Neuronal stem cell (in vitro differentiated cells): ENCODE measurements at regions not wholly inside any gene's neighbourhood (a gene's known extent, or its start where the extent isn't known, plus 50 kb on each side); places are given as distances from the start of the nearest gene placed in this dataset.

Experiments used
- DNase-seq: peaks from one replicate; pipeline ENCODE4 v3.0.0-alpha.2; 2013; ENCODE audit warnings: low spot score
- H2AFZ ChIP-seq: one replicate; pipeline ENCODE4 v1.6.1; 2013; ENCODE audit warnings: mild to moderate bottlenecking, low read length, inconsistent platforms
- H2AK5ac ChIP-seq: 2 replicates; pipeline ENCODE4 v1.6.1; 2013; ENCODE audit warnings: low read depth, mild to moderate bottlenecking, inconsistent platforms, low read length, moderate library complexity, mixed read lengths
- H2BK120ac ChIP-seq: 2 replicates; pipeline ENCODE4 v1.6.1; 2013; ENCODE audit warnings: low read depth, mild to moderate bottlenecking, inconsistent platforms, low read length, moderate library complexity, mixed read lengths
- H2BK12ac ChIP-seq: one replicate; pipeline ENCODE4 v1.6.1; 2013; ENCODE audit warnings: low read length, inconsistent platforms
- H2BK15ac ChIP-seq: 2 replicates; pipeline ENCODE4 v1.6.1; 2013; ENCODE audit warnings: mild to moderate bottlenecking, low read length, inconsistent platforms, mixed read lengths
- H2BK5ac ChIP-seq: one replicate; pipeline ENCODE4 v1.6.1; 2013; ENCODE audit warnings: inconsistent platforms, mild to moderate bottlenecking, low read length, moderate library complexity
- H3K14ac ChIP-seq: one replicate; pipeline ENCODE4 v1.6.1; 2013; ENCODE audit warnings: low read length, inconsistent platforms
- H3K18ac ChIP-seq: 2 replicates; pipeline ENCODE4 v1.6.1; 2013; ENCODE audit warnings: low read length, inconsistent platforms
- H3K23ac ChIP-seq: 2 replicates; pipeline ENCODE4 v1.6.1; 2013; ENCODE audit warnings: low read depth, mild to moderate bottlenecking, mixed read lengths, low read length, inconsistent platforms; ENCODE audit not compliant: poor library complexity
- H3K27ac ChIP-seq: replicated peaks from 3 replicates; pipeline ENCODE4 v1.5.1; 2013; ENCODE audit warnings: low read length, inconsistent platforms
- H3K27me3 ChIP-seq, 3 experiments: 2 replicates each; pipeline ENCODE4 v1.6.1; 2013; ENCODE audit warnings: low read length in 3 of 3, mild to moderate bottlenecking in 2 of 3, inconsistent platforms in 1 of 3, low read depth in 1 of 3, mixed read lengths in 1 of 3, moderate library complexity in 1 of 3; ENCODE audit not compliant: control insufficient read depth in 3 of 3, insufficient read depth in 3 of 3
- H3K36me3 ChIP-seq, 2 donors: replicated peaks in 1 of 2; 2 replicates each; pipeline ENCODE4 v1.6.1; 2013; ENCODE audit warnings: low read length in 2 of 2; ENCODE audit not compliant: control insufficient read depth in 2 of 2, insufficient read depth in 2 of 2
- H3K4ac ChIP-seq: 2 replicates; pipeline ENCODE4 v1.6.1; 2013; ENCODE audit warnings: inconsistent platforms, mild to moderate bottlenecking, low read length, moderate library complexity
- H3K4me1 ChIP-seq, 2 donors: 1 replicate in 1 of 2; 2 replicates in 1 of 2; pipeline ENCODE4 v1.6.1; 2013; ENCODE audit warnings: low read length in 2 of 2, low read depth in 1 of 2; ENCODE audit not compliant: control insufficient read depth in 2 of 2, insufficient read depth in 1 of 2
- H3K4me2 ChIP-seq: one replicate; pipeline ENCODE4 v1.6.1; 2013; ENCODE audit warnings: mild to moderate bottlenecking, low read length, inconsistent platforms; ENCODE audit not compliant: insufficient read depth, poor library complexity, severe bottlenecking
- H3K4me3 ChIP-seq, 2 donors: 2 replicates each; pipeline ENCODE4 v1.5.1; 2013; ENCODE audit warnings: low read length in 2 of 2, mild to moderate bottlenecking in 2 of 2, inconsistent platforms in 1 of 2, moderate library complexity in 1 of 2
- H3K79me1 ChIP-seq: one replicate; pipeline ENCODE4 v1.6.1; 2013; ENCODE audit warnings: low read depth, mild to moderate bottlenecking, inconsistent platforms, low read length, moderate library complexity
- H3K9ac ChIP-seq: one replicate; pipeline ENCODE4 v1.6.1; 2013; ENCODE audit warnings: mild to moderate bottlenecking, low read depth, low read length, inconsistent platforms; ENCODE audit not compliant: poor library complexity
- H3K9me3 ChIP-seq, 2 donors: replicated peaks in 1 of 2; 2 replicates each; pipeline versions ENCODE3 to v1.6.1; 2013; ENCODE audit warnings: low read length in 2 of 2, mild to moderate bottlenecking in 2 of 2, inconsistent platforms in 1 of 2, low read depth in 1 of 2, mixed read lengths in 1 of 2, moderate library complexity in 1 of 2; ENCODE audit not compliant: control insufficient read depth in 2 of 2, insufficient read depth in 1 of 2
- H4K8ac ChIP-seq: one replicate; pipeline ENCODE4 v1.6.1; 2013; ENCODE audit warnings: low read depth, mild to moderate bottlenecking, inconsistent platforms, low read length, moderate library complexity
- H4K91ac ChIP-seq: one replicate; pipeline ENCODE4 v1.6.1; 2013; ENCODE audit warnings: low read length, low read depth, mild to moderate bottlenecking, inconsistent platforms; ENCODE audit not compliant: poor library complexity
- WGBS, 2 donors: extraction: QIAGEN DNeasy Blood & Tissue Kit; methylation state at CpG; one replicate each; pipeline ENCODE4 v1.1.7; 2013; ENCODE audit warnings: missing lambda C conversion rate in 2 of 2, mixed read lengths in 1 of 2; ENCODE audit not compliant: insufficient read length in 2 of 2, insufficient replicate concordance in 1 of 2; ENCODE audit errors: extremely low coverage in 2 of 2; 5-methylcytosine and 5-hydroxymethylcytosine counted together

GRCh38 chr5:74140409-74140808 is 500.1 kb downstream of the ENC1 start:
- Histone ChIP-seq H3K4ac (no peak overlapping the region), H2AK5ac (no peak overlapping the region), H3K14ac (no peak overlapping the region), H4K91ac (no peak overlapping the region), H3K36me3 (no peaks in the 10 kb centered on the region), H3K79me1 (no peaks in the 10 kb centered on the region), H3K9ac (no peak overlapping the region), H2BK15ac (no peak overlapping the region), H4K8ac (no peak overlapping the region), H3K4me3 (no peak overlapping the region), H3K23ac (no peak overlapping the region), H3K9me3 (no peaks in the 10 kb centered on the region), H2BK12ac (no peak overlapping the region), H3K4me1 (peaks cover 3 to 5% of the 10 kb centered on the region in 2 donors), H3K27ac (no peak overlapping the region), H2BK5ac (no peak overlapping the region), H3K27me3 (no peaks in the 10 kb centered on the region), H3K18ac (no peak overlapping the region), H2BK120ac (no peak overlapping the region), H2AFZ (no peak overlapping the region), H3K4me2 (no peak overlapping the region)
- WGBS, 2 donors: no CpG with 5 or more reads among the region's 3 CpGs
- no peak for DNase-seq

GRCh38 chr5:74139589-74139988 is 500.9 kb downstream of the ENC1 start:
- no peak overlapping the region for H3K4me3 ChIP-seq
- no peak overlapping the region for H3K23ac ChIP-seq
- no peak overlapping the region for H2BK15ac ChIP-seq
- no peak overlapping the region for H3K27ac ChIP-seq
- no peak overlapping the region for H2AFZ ChIP-seq
- H3K27me3 ChIP-seq: no peaks in the 10 kb centered on the region
- no peak overlapping the region for H4K8ac ChIP-seq
- no peak overlapping the region for H2BK120ac ChIP-seq
- peaks cover 3 to 5% of the 10 kb centered on the region in 2 donors for H3K4me1 ChIP-seq
- H3K18ac ChIP-seq: no peak overlapping the region
- no peak for DNase-seq
- no peaks in the 10 kb centered on the region for H3K9me3 ChIP-seq
- no peak overlapping the region for H2AK5ac ChIP-seq
- no peaks in the 10 kb centered on the region for H3K79me1 ChIP-seq
- H3K14ac ChIP-seq: no peak overlapping the region
- no peak overlapping the region for H2BK12ac ChIP-seq
- H3K36me3 ChIP-seq: no peaks in the 10 kb centered on the region
- no peak overlapping the region for H3K9ac ChIP-seq
- H3K4me2 ChIP-seq: no peak overlapping the region
- no peak overlapping the region for H2BK5ac ChIP-seq
- H4K91ac ChIP-seq: no peak overlapping the region
- no peak overlapping the region for H3K4ac ChIP-seq
- WGBS, 2 donors: no CpG with 5 or more reads among the region's 6 CpGs

- Histone ChIP-seq H3K9me3 (no peaks in the 10 kb centered on the region), H3K27ac (no peak overlapping the region), H3K36me3 (no peaks in the 10 kb centered on the region), H3K9ac (no peak overlapping the region), H3K4me3 (no peak overlapping the region), H3K27me3 (no peaks in the 10 kb centered on the region), H3K14ac (no peak overlapping the region), H2BK120ac (no peak overlapping the region), H3K18ac (no peak overlapping the region), H2AK5ac (no peak overlapping the region), H3K4me2 (no peak overlapping the region), H4K8ac (no peak overlapping the region), H3K23ac (no peak overlapping the region), H4K91ac (no peak overlapping the region), H2BK15ac (no peak overlapping the region), H2BK5ac (no peak overlapping the region), H2BK12ac (no peak overlapping the region), H3K4me1 (peaks cover 0 to under 1% of the 10 kb centered on the region in 2 donors), H2AFZ (no peak overlapping the region), H3K4ac (no peak overlapping the region), H3K79me1 (no peaks in the 10 kb centered on the region)
- no CpG with 5 or more reads among the region's 2 CpGs for WGBS, 2 donors
- no peak for DNase-seq
Measured at GRCh38 chr5:74138721-74139120, 501.8 kb downstream of the ENC1 start.

GRCh38 chr5:74136276-74136825 is 504.2 kb downstream of the ENC1 start:
- Histone ChIP-seq H3K36me3 (no peaks in the 10 kb centered on the region), H3K9me3 (no peaks in the 10 kb centered on the region), H4K91ac (no peak overlapping the region), H3K79me1 (no peaks in the 10 kb centered on the region), H2BK15ac (no peak overlapping the region), H4K8ac (no peak overlapping the region), H3K4me1 (peaks cover 0 to 3% of the 10 kb centered on the region in 2 donors), H3K27me3 (no peaks in the 10 kb centered on the region), H3K4me3 (no peak overlapping the region), H2BK120ac (no peak overlapping the region), H2AK5ac (no peak overlapping the region), H3K18ac (no peak overlapping the region), H2BK12ac (no peak overlapping the region), H2AFZ (no peak overlapping the region), H3K9ac (no peak overlapping the region), H3K23ac (no peak overlapping the region), H3K14ac (no peak overlapping the region), H2BK5ac (no peak overlapping the region), H3K4ac (no peak overlapping the region), H3K4me2 (no peak overlapping the region), H3K27ac (no peak overlapping the region)
- no CpG with 5 or more reads among the region's 2 CpGs for WGBS, 2 donors
- DNase-seq: no peak
